ENCODE measurements at regions not wholly inside any gene's neighbourhood (a gene's known extent, or its start where the extent isn't known, plus 50 kb on each side); places are given as distances from the start of the nearest gene placed in this dataset.
"Not testable (repeated sequence)": the region's sequence is repeated elsewhere in the genome, so short reads cannot be mapped to it uniquely, and the experiment has no call there.

DNA sequence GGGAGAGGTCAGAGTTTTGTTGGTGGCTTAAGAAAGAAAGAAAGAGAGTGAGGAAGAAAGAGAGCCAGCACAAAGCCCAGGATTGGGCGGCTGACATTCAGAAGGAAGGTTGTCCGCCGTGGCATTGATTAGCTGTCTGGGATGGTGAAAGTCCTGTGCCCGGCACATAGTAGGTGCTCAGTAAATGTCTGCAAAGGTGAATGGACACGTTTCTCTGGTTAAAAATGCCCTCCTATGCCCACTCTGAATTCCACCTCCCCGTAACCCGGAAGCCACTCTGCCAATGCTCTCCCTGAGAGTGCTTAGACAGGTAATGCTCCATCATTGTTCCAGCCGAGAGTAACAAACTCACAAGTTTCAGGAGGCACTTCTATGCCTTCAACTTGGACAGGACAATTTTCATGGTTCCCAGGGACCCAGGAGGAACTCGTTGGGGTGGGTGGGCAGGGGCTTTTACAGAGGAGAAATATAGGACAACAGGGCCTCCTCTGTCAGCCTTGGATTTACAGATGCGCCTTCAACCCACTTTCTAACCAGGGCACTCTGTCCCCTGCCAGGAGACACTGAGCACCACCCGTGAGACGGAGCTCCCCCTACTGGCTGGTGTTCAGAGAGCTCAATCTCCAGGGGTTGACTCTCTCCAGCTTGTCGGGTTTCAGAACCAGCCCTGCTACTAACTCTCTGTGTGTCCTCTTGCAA, 411.5 kb upstream of the ZMIZ1 start:
- DNase-seq (ENCODE audit: low spot score in 2 of 2) = peak; percentile 35 to 79
- Histone ChIP-seq H3K9me3 (no peaks in the 10 kb centered on the region), H3K4me1 (no peaks in the 10 kb centered on the region), H3K27me3 (ENCODE audit: low read depth) (no peaks in the 10 kb centered on the region), H3K4me3 (no peak overlapping the region), H3K36me3 (replicated peaks) (no peaks in the 10 kb centered on the region)
- in situ Hi-C loops (cut with MboI; ENCODE audit: low sequenced_read_pairs) = loop anchor here (25.0 kb wide), 1 partner anchor 595 kb away; no protein-coding TSS in a partner anchor

DNA sequence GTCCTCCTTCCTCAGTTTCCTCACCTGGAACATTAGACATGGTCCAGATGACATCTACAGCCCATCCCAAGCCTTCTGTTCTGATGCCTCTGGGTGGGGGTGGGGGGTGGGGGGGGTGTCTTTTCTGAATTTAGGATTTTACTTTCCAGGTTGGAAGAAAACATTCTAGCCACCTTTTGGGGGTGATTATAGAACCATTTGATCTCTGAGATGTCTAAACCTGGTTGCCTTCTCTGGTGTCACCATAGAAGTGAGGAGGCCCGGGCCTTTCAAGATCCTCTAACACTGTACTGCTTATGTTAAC, 411.0 kb upstream of the ZMIZ1 start:
- in situ Hi-C loops (cut with MboI; ENCODE audit: low sequenced_read_pairs) = loop anchor here (25.0 kb wide), 1 partner anchor 596 kb away; no protein-coding TSS in a partner anchor
- no peaks in the 10 kb centered on the region for H3K4me1 ChIP-seq
- H3K4me3 ChIP-seq = no peak overlapping the region
- no peaks in the 10 kb centered on the region for H3K27me3 ChIP-seq (ENCODE audit: low read depth)
- DNase-seq (ENCODE audit: low spot score in 2 of 2) = no peak
- no peaks in the 10 kb centered on the region for H3K36me3 ChIP-seq (replicated peaks)
- H3K9me3 ChIP-seq = no peaks in the 10 kb centered on the region

GRCh38 chr10:78658645-78659597, 409.8 kb upstream of the ZMIZ1 start:
- H3K36me3 ChIP-seq (replicated peaks) = no peaks in the 10 kb centered on the region
- H3K9me3 ChIP-seq = no peaks in the 10 kb centered on the region
- H3K27me3 ChIP-seq (ENCODE audit: low read depth) = no peaks in the 10 kb centered on the region
- no peaks in the 10 kb centered on the region for H3K4me1 ChIP-seq
- in situ Hi-C loops (cut with MboI; ENCODE audit: low sequenced_read_pairs) = loop anchor here (25.0 kb wide), 1 partner anchor 597 kb away; no protein-coding TSS in a partner anchor
- DNase-seq (ENCODE audit: low spot score in 2 of 2) = no peak
- no peak overlapping the region for H3K4me3 ChIP-seq

- Histone ChIP-seq H3K9me3 (peaks cover 3% of the 10 kb centered on the region; the same call in 1 of the 2 replicates), H3K27me3 (ENCODE audit: low read depth) (no peaks in the 10 kb centered on the region), H3K4me1 (no peaks in the 10 kb centered on the region), H3K36me3 (replicated peaks) (no peaks in the 10 kb centered on the region), H3K4me3 (no peak overlapping the region)
- in situ Hi-C loops (cut with MboI; ENCODE audit: low sequenced_read_pairs) = loop anchor here (25.0 kb wide), 1 partner anchor 597 kb away; no protein-coding TSS in a partner anchor
- DNase-seq (ENCODE audit: low spot score in 2 of 2) = no peak
Observed at GRCh38 chr10:78659598-78659967, 409.2 kb upstream of the ZMIZ1 start.

DNA sequence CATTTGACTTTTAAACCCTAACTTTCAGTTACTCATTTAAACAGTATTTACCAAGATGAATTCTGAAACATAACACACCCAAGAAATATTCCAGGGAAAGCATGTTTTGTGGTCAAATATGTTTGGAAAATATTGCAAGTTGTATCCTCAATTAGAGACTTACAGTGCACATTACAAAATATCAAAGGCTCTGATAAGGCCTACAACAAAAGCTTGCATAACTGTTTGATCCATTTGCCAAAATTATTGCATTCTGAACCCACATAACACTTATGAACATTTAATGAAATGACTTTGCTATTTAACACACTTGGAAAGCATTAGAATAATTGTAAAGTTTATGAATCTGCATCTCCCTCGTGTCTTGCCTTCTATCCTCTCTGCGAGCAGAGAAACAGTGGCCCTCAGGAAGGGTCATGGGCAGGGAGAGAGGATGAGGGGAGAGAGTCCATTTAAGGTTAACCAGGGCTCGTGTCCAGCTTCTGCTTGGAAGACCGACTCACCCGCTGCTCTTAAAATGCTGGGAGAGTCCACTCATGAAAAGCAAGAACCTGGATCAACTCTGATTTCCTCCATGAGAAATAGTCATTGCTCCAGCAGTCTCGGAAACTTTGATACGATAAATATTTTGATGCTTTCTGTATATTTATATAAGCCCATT, 408.2 kb upstream of the ZMIZ1 start:
- Histone ChIP-seq H3K4me3 (no peak overlapping the region), H3K36me3 (replicated peaks) (no peaks in the 10 kb centered on the region), H3K27me3 (ENCODE audit: low read depth) (no peaks in the 10 kb centered on the region; the same call in 1 of the 2 replicates), H3K9me3 (peaks cover 5% of the 10 kb centered on the region; the same call in 1 of the 2 replicates), H3K4me1 (no peaks in the 10 kb centered on the region)
- in situ Hi-C loops (cut with MboI; ENCODE audit: low sequenced_read_pairs) = loop anchor here (25.0 kb wide), 1 partner anchor 598 kb away; no protein-coding TSS in a partner anchor
- no peak for DNase-seq (ENCODE audit: low spot score in 2 of 2)

GRCh38 chr10:78663721-78664120, 405.0 kb upstream of the ZMIZ1 start:
- Histone ChIP-seq H3K9me3 (peaks cover 5% of the 10 kb centered on the region; the same call in 1 of the 2 replicates), H3K4me1 (no peaks in the 10 kb centered on the region), H3K4me3 (no peak overlapping the region), H3K27me3 (ENCODE audit: low read depth) (no peaks in the 10 kb centered on the region; the same call in 1 of the 2 replicates), H3K36me3 (replicated peaks) (no peaks in the 10 kb centered on the region)
- in situ Hi-C loops (cut with MboI; ENCODE audit: low sequenced_read_pairs) = loop anchor here (25.0 kb wide), 1 partner anchor 601 kb away; no protein-coding TSS in a partner anchor
- no peak for DNase-seq (ENCODE audit: low spot score in 2 of 2)

DNA sequence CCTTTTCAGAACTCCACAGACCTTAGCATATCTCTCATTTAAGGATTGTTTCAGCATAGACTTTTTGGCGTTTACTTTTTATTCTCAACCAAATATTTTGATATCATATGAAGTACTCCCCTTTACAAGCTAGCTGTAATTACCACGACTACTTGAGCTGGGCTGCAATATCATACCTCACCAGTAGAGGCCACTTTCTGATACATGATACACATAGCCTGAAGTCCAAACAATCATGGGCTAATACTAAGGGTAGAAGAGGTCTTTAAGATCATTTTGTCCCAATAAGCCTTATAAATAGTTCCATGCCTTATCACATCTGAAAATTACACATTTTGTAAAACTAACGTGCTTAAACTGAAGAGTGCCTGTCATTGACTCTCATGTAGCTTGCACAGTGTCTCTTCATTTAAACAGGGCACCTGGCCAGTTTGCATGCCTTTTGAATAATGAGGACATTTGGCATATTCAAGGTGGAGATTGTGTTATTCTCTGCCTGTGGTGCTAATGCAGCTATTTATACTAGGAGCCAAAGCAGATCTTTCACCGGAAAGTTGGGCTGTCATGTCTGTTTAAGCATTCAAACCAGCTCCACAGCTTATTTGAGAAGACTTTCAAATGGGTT, 403.7 kb upstream of the ZMIZ1 start:
- no peak overlapping the region for H3K4me3 ChIP-seq
- no peaks in the 10 kb centered on the region; the same call in 1 of the 2 replicates for H3K27me3 ChIP-seq (ENCODE audit: low read depth)
- peaks cover 5% of the 10 kb centered on the region; the same call in 1 of the 2 replicates for H3K9me3 ChIP-seq
- no peaks in the 10 kb centered on the region for H3K36me3 ChIP-seq (replicated peaks)
- in situ Hi-C loops (cut with MboI; ENCODE audit: low sequenced_read_pairs) = loop anchor here (25.0 kb wide), 1 partner anchor 603 kb away; no protein-coding TSS in a partner anchor
- peak in 1 of 2 experiments; percentile 14 for DNase-seq (ENCODE audit: low spot score in 2 of 2)
- no peaks in the 10 kb centered on the region for H3K4me1 ChIP-seq

GRCh38 chr10:78672918-78673317, 395.8 kb upstream of the ZMIZ1 start:
- Histone ChIP-seq H3K4me1 (no peaks in the 10 kb centered on the region), H3K4me3 (no peak overlapping the region), H3K36me3 (replicated peaks) (no peaks in the 10 kb centered on the region), H3K27me3 (ENCODE audit: low read depth) (no peaks in the 10 kb centered on the region), H3K9me3 (no peaks in the 10 kb centered on the region)
- in situ Hi-C loops (cut with MboI; ENCODE audit: low sequenced_read_pairs) = loop anchor here (25.0 kb wide), 1 partner anchor 611 kb away; no protein-coding TSS in a partner anchor
- no peak for DNase-seq (ENCODE audit: low spot score in 2 of 2)

- in situ Hi-C loops (cut with MboI; ENCODE audit: low sequenced_read_pairs); H3K4me1 ChIP-seq; H3K36me3 ChIP-seq (replicated peaks); H3K27me3 ChIP-seq (ENCODE audit: low read depth); H3K4me3 ChIP-seq; H3K9me3 ChIP-seq; DNase-seq (ENCODE audit: low spot score in 2 of 2): not testable (repeated sequence)
Observed at GRCh38 chr10:78681141-78681540, 387.6 kb upstream of the ZMIZ1 start.

DNA sequence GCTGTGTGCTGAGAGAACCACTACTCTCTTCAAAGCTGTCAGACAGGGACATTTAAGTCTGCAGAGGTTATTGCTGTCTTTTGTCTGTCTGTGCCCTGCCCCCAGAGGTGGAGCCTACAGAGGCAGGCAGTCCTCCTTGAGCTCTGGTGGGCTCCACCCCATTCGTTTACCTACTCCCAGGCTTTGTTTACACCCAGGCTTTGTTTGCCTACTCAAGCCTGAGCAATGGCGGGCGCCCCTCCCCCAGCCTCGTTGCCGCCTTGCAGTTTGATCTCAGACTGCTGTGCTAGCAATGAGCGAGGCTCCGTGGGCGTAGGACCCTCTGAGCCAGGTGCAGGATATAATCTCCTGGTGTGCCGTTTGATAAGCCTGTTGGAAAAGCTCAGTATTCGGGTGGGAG, 386.8 kb upstream of the ZMIZ1 start:
- H3K4me3 ChIP-seq; H3K9me3 ChIP-seq; in situ Hi-C loops (cut with MboI; ENCODE audit: low sequenced_read_pairs); H3K36me3 ChIP-seq (replicated peaks); DNase-seq (ENCODE audit: low spot score in 2 of 2); H3K4me1 ChIP-seq; H3K27me3 ChIP-seq (ENCODE audit: low read depth): not testable (repeated sequence)

- no peaks in the 10 kb centered on the region for H3K36me3 ChIP-seq (replicated peaks)
- DNase-seq (ENCODE audit: low spot score in 2 of 2) = no peak
- no peaks in the 10 kb centered on the region for H3K27me3 ChIP-seq (ENCODE audit: low read depth)
- in situ Hi-C loops (cut with MboI; ENCODE audit: low sequenced_read_pairs) = no loop called here
- H3K4me1 ChIP-seq = no peaks in the 10 kb centered on the region
- H3K4me3 ChIP-seq = no peak overlapping the region
- H3K9me3 ChIP-seq = no peaks in the 10 kb centered on the region
Observed at GRCh38 chr10:78684947-78685346, 383.8 kb upstream of the ZMIZ1 start.

GRCh38 chr10:78685466-78686103, 383.2 kb upstream of the ZMIZ1 start:
- Histone ChIP-seq H3K36me3 (replicated peaks) (no peaks in the 10 kb centered on the region), H3K4me3 (no peak overlapping the region), H3K9me3 (no peaks in the 10 kb centered on the region), H3K4me1 (no peaks in the 10 kb centered on the region), H3K27me3 (ENCODE audit: low read depth) (no peaks in the 10 kb centered on the region)
- in situ Hi-C loops (cut with MboI; ENCODE audit: low sequenced_read_pairs) = no loop called here
- no peak for DNase-seq (ENCODE audit: low spot score in 2 of 2)

All from HAP-1 (cell line).